ENCODE measurements at regions not wholly inside any gene's neighbourhood (a gene's known extent, or its start where the extent isn't known, plus 50 kb on each side); places are given as distances from the start of the nearest gene placed in this dataset.

- DNase-seq (ENCODE audit: low read depth): no peak
Observed at GRCh38 chr14:51473808-51474565, 177.7 kb upstream of the FRMD6 start.

DNA sequence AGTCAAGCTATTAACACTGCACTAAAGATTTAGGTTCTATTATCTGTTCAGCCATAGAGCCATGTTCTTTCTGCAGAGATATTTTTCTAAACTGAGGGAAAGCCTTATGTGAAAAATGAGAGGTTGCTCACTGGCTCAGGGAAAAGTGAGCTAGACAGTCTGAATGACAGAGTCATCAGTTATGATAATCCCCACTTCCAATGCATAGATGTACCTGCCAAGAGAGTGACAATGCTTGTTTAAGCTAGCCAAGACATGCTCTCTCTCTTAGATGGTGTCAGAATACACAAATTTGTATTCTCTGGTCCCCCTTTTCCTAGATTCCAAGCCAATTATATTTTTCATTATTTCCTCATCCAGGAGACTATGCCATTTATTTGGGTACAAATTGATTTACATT is 176.9 kb upstream of the FRMD6 start:
- DNase-seq (ENCODE audit: low read depth): no peak

DNA sequence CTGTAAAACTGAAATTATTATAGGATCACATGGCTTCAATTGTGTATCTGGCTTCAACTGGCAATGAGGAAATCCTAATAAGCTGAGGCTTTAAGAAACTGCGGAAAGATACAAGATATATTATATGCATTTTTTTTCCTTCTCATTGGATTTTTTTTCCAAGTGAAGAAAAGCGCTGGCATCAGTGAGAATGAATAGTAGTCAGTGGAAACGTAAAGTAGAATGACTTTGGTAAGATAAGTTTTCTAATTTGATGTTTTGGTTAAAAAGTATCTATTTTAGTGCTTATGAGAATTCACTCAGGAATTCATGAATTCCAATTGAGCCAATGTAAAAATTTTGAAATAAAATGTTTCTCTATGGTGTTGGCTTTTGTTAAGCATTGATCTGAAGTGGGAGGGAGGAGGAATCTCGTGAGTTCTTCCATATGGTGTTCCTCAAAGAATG is 173.5 kb upstream of the FRMD6 start:
- peak; percentile 56 for DNase-seq (ENCODE audit: low read depth)

- DNase-seq (ENCODE audit: low read depth): no peak
Observed at GRCh38 chr14:51479584-51480325, 172.0 kb upstream of the FRMD6 start.

- no peak for DNase-seq (ENCODE audit: low read depth)
Observed at GRCh38 chr14:51481643-51482042, 170.1 kb upstream of the FRMD6 start.

DNA sequence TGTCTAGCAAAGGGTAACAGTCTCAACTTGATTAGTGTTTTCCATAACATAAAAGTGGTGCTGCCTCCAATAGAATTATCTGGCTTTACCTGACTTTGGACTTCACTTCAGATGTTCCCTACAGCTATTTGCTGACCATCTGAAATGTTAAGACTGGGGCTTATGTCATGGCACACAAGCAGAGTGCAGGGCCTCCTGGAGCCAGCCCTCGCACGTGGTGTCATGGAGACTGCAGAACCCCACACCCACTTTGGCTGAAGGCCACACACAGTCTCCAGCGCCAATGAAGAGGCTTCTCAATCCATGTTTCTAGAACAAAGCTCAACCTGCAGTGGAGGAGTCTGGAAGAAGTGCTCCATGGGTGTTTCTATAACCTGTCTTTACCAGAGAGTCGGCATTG is 169.6 kb upstream of the FRMD6 start:
- DNase-seq (ENCODE audit: low read depth): no peak

DNA sequence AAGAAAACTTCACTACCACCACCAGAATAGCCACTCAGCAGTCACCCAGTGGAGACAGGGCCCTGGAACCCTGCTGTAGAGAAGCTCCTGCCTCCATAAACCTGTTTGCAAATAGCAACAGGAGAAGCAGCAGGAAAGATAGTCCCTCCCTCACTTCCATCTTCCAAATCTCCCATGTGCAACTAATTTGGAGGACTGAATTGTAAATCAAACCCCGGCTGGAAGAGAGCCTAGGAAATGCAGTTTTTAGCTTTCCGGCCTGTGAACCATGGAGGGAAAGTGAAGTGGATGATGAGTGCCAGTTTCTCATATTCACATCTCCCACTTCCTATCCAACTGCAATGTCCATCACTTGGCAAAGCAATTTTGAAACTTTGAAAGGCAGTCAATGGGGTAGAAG is 167.2 kb upstream of the FRMD6 start:
- peak; percentile 68 for DNase-seq (ENCODE audit: low read depth)

- DNase-seq (ENCODE audit: low read depth): no peak
Observed at GRCh38 chr14:51485733-51486132, 166.0 kb upstream of the FRMD6 start.

GRCh38 chr14:51487848-51488247 is 163.9 kb upstream of the FRMD6 start:
- no peak for DNase-seq (ENCODE audit: low read depth)

DNA sequence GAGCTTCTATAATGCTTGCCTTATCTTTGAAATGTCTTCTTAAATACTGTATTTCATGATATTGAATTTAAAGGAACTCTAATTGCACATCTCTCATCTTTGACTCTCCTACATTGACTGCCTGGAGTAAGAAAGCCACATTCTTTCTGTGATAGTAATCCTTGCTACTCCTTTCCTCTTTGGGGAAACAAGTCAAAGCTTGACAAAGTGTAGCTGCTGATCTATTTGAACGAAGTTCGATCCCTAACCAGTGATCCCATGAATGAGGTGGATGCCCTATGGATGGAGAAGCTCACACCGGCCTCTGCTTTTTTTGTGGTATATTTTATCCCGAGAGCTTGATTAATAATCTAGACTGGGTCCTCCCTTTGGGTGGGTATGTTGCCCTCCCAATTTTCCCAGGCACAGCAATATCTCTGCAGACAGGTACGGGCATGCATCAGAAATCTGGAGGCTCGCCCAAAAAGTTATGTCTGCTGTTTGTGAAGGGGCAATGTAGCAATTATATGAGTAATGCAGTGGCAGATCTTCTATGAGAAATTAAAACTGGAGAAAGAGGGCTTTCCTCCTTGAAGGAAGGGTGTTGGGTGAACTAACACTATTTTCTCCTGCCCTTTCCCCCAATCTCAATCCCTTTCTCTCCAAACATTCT is 163.0 kb upstream of the FRMD6 start:
- no peak for DNase-seq (ENCODE audit: low read depth)

GRCh38 chr14:51490205-51490604 is 161.5 kb upstream of the FRMD6 start:
- DNase-seq (ENCODE audit: low read depth): no peak

DNA sequence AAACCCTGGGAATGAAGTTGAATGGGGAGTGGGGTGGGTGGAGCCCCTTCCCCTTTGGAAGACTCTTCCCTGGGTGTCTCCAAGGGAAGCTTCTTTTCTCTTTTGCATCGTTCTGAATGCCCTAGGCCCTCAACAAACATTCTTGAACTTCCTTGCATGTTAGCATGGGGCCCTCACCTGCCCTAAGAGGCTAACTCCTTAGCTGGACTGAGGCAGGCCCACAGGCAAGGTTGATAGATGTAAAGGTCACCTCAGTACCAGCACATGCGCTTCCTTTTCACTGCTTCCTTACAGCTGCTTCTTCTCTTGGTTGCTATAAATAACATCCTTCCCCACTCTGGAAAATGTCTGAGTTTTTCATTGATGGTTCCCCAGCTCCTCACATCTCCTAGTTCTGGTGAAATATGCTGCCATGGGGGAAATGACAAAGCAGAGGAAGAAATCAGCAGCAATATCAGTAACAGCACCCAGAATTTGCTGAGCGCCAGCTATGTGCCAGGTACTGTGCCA is 160.6 kb upstream of the FRMD6 start:
- DNase-seq (ENCODE audit: low read depth): no peak

GRCh38 chr14:51491776-51492175 is 159.9 kb upstream of the FRMD6 start:
- DNase-seq (ENCODE audit: low read depth): no peak

- DNase-seq (ENCODE audit: low read depth): no peak
Observed at GRCh38 chr14:51495319-51495718, 156.4 kb upstream of the FRMD6 start.

- DNase-seq (ENCODE audit: low read depth): no peak
Observed at GRCh38 chr14:51498411-51499227, 153.1 kb upstream of the FRMD6 start.

GRCh38 chr14:51500776-51501175 is 150.9 kb upstream of the FRMD6 start:
- DNase-seq (ENCODE audit: low read depth): no peak

- no peak for DNase-seq (ENCODE audit: low read depth)
Observed at GRCh38 chr14:51501746-51502145, 150.0 kb upstream of the FRMD6 start.

- DNase-seq (ENCODE audit: low read depth): no peak
Observed at GRCh38 chr14:51504669-51505068, 147.0 kb upstream of the FRMD6 start.

DNA sequence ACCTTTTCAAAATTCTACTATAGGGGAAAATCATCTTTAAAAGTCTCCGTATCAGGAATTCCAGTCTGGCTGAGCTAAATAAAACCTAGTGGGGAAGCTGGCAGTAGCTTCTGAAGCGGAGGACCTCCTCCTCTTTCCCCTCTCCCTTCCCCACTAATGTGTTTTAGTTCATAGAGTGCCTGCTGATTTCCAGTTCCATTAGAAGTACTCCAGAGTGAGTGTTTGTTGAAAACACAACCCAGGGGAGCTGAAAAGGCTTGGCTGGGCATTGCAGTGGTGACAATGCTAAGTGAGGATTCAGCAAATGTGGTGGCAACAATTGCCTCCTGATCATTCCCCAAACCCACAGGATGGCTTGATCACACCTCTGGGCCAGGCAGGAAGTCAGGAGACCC is 144.2 kb upstream of the FRMD6 start:
- no peak for DNase-seq (ENCODE audit: low read depth)

GRCh38 chr14:51507906-51508511 is 143.7 kb upstream of the FRMD6 start:
- no peak for DNase-seq (ENCODE audit: low read depth)

GRCh38 chr14:51511265-51511664 is 140.4 kb upstream of the FRMD6 start:
- no peak for DNase-seq (ENCODE audit: low read depth)
